G401 (cell line): ENCODE measurements at regions not wholly inside any gene's neighbourhood (a gene's known extent, or its start where the extent isn't known, plus 50 kb on each side); places are given as distances from the start of the nearest gene placed in this dataset.

ENCODE experiments used
- DNase-seq: peaks from one replicate; pipeline ENCODE4 v3.0.0-alpha.2; 2015; ENCODE audit warnings: low spot score
- in situ Hi-C: cut with HindIII; loops from 2 replicates; pipeline ENCODE4 v1.10.0; 2016; ENCODE audit warnings: low sequenced_read_pairs, mixed read lengths

GRCh38 chr10:118537623-118538022, 57.8 kb downstream of the PRLHR start:
- in situ Hi-C loops = no loop called here
- no peak for DNase-seq

GRCh38 chr10:118534136-118534535, 61.3 kb downstream of the PRLHR start:
- in situ Hi-C loops = no loop called here
- no peak for DNase-seq

- DNase-seq = no peak
- in situ Hi-C loops = no loop called here
These were observed 64.2 kb downstream of the PRLHR start for GRCh38 chr10:118531105-118531852.

- no peak for DNase-seq
- in situ Hi-C loops = no loop called here
These were observed 67.0 kb downstream of the PRLHR start for GRCh38 chr10:118528426-118528825.

- in situ Hi-C loops = no loop called here
- no peak for DNase-seq
These were observed 71.7 kb downstream of the PRLHR start for GRCh38 chr10:118523775-118524174.

- DNase-seq = no peak
- in situ Hi-C loops = no loop called here
These were observed 72.5 kb downstream of the PRLHR start for GRCh38 chr10:118522791-118523498.

- no peak for DNase-seq
- in situ Hi-C loops = no loop called here
These were observed 73.9 kb downstream of the PRLHR start for GRCh38 chr10:118521415-118522117.

- DNase-seq = no peak
- in situ Hi-C loops = no loop called here
These were observed 75.2 kb downstream of the PRLHR start for GRCh38 chr10:118520116-118520742.

- in situ Hi-C loops = no loop called here
- DNase-seq = no peak
These were observed 77.4 kb downstream of the PRLHR start for GRCh38 chr10:118518095-118518494.

GRCh38 chr10:118516716-118517115, 78.7 kb downstream of the PRLHR start:
- in situ Hi-C loops = no loop called here
- DNase-seq = no peak

GRCh38 chr10:118513174-118513573, 82.3 kb downstream of the PRLHR start:
- no peak for DNase-seq
- in situ Hi-C loops = no loop called here

- in situ Hi-C loops = no loop called here
- DNase-seq = no peak
These were observed 83.7 kb downstream of the PRLHR start for GRCh38 chr10:118511711-118512110.

- DNase-seq = no peak
- in situ Hi-C loops = no loop called here
These were observed 86.6 kb downstream of the PRLHR start for GRCh38 chr10:118508863-118509262.

GRCh38 chr10:118508355-118508754, 87.1 kb downstream of the PRLHR start:
- in situ Hi-C loops = no loop called here
- DNase-seq = no peak

GRCh38 chr10:118506671-118507590, 88.5 kb downstream of the PRLHR start:
- DNase-seq = no peak
- in situ Hi-C loops = no loop called here

GRCh38 chr10:118505363-118505762, 90.1 kb downstream of the PRLHR start:
- in situ Hi-C loops = no loop called here
- no peak for DNase-seq

GRCh38 chr10:118504467-118505205, 90.8 kb downstream of the PRLHR start:
- no peak for DNase-seq
- in situ Hi-C loops = no loop called here

- in situ Hi-C loops = no loop called here
- DNase-seq = no peak
These were observed 91.4 kb downstream of the PRLHR start for GRCh38 chr10:118504044-118504443.
